HG03025 (cell line): ENCODE measurements at regions not wholly inside any gene's neighbourhood (a gene's known extent, or its start where the extent isn't known, plus 50 kb on each side); places are given as distances from the start of the nearest gene placed in this dataset.
"Not testable (repeated sequence)": the region's sequence is repeated elsewhere in the genome, so short reads cannot be mapped to it uniquely, and the experiment has no call there.

Experiments
- ATAC-seq: cut with Tn5 transposase; IDR thresholded peaks from one replicate; pipeline ENCODE4 v1.9.1; 2021; ENCODE audit warnings: mild to moderate bottlenecking, moderate library complexity; ENCODE audit not compliant: unreplicated experiment, low FRiP score

DNA sequence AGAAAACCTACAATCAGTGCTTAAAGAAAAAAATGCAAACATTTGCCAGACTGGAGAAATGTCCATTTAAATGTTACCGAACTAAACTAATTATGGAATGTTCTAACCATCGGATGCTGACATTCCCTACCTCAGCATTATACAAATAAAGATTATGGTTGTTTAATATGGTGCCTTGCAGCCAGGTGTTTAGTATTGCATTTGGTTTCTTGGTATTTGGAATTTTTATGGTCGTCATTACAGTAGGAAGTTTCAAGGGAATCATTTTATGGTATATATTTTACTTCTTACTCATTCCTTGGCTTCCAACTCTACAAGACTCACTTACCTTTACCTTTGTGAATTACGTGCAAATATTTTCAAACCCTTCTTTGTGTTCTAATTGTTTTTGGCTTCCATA, 103.1 kb upstream of the PNPLA4 start:
- no peak for ATAC-seq

DNA sequence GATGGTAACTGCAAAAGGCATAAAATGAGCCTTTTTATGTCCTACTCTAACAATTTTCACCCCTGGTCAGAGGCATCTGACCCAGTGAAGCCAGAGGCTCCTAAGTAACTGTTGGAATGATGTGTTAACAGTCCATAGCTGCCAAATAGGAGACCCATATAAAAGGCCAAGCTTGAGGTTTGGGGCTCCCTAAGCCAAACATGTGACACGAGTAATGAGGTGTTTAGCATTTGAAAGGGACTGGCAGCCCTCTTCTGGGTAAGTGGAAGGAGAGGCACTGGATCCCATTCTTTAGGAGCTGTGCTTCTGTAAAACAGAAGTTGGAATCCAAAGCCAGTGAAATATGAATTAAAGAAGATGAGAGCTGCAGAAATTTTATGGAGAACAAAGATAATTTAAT, 100.6 kb upstream of the PNPLA4 start:
- ATAC-seq = no peak

DNA sequence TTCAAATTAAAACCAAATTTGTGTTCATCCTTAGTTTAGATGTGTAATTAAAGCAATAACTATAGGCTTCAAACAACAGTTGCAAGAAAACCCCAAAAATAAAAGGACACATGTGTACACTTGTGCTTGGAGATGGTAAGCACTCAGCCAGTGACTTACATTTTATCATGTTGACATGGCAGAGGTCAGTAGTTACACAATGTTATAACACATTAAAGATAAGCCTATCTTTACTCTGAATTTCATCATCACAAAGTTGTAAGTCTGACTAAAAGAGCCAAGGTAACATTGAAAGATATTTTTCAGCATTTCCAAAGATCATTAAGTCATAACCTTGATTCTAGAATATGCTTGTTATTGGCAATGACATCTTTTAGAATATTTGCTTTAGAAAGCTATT, 98.5 kb upstream of the PNPLA4 start:
- ATAC-seq = no peak

DNA sequence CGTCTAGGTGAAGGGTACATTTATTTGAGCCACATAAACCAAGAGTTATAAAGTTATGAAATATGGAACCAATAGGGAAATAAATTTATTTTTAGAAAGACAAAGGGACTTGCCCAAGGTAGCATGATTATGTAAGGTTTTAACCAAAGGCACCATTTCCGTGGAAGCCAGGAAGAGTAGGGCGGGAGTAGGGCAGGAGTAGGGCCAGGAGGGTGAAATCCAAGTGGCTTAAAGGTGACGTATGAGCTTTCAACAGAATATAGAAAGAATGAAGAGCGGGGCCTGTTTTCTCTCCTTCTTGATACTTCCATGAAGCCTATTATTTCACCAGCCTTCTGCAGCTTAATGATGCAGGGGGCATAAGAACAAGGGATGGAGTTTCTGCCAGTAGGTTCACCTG, 91.7 kb upstream of the PNPLA4 start:
- no peak for ATAC-seq

DNA sequence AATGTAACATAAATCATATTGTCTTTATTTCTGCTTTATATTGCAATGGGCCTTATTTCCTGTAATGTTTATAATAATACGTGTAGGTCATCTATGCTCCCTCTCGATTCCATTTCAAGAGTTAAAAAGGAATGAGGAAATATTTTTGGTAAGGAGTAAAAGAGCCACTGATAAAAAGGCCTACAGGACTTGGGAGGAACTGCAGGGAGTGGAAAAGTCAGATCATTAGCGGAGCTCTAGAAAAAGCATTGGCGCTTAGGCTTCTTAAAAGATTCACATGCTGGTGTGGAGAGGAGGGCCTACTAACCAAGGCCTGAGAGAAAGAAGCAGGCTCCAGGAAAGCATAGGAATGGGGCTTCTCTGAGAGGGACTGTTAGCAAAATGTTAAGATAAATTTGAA, 82.9 kb upstream of the PNPLA4 start:
- ATAC-seq = no peak

DNA sequence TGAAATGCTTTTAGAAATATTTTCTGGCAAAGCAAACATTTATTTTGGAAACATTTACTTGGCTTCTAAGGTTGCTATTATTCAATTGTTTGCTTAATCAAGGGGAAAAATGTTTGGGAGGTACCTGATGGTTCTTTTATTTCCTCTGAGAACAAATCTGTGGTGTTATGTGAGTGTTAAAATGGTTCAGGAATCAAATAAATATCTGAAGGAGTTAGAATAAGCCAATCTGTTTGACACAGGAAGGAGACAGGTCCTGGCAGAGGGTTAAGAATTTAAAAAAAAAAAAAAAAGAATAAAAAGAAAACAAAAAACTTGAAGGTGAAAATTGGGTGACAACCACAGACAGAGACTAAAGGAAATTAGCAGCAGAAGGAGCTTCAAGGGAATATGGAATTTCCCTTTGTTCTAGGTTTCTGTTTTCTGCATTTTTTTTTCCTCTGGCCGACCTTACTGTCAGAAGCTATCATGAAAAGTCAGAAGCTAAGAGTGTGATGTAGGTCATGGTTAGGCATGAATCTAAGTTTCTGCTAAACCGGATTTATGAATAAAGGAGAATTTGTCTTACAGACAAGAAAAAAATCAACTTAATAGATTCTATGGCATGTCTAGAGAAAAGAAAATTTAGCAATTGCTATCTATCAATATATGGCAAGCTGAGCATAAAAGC, 78.6 kb upstream of the PNPLA4 start:
- no peak for ATAC-seq

DNA sequence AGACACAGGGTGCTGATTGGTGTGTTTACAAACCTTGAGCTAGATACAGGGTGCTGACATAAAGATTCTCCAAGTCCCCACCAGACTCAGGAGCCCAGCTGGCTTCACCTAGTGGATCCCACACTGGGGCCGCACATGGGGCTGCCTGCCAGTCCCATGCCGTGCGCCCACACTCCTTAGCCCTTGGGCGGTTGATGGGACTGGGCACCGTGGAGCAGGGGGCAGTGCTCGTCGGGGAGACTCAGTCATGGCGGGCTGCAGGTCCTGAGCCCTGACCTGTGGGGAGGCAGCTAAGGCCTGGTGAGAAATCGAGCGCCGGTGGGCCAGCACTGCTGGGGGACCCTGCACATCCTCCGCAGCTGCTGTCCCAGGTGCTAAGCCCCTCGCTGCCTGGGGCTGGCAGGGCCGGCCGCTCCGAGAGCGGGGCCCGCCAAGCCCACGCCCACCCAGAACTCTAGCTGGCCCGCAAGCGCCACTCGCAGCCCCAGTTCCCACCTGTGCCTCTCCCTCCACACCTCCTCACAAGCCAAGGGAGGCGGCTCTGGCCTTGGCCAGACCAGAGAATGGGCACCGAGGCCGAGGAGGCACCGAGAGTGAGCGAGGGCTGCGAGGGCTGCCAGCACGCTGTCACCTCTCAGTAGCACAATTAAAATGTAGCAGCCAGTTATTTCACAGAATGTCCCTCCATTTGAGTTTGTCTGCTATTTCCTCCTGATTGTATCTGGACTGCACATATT, 76.1 kb upstream of the PNPLA4 start:
- no peak for ATAC-seq

DNA sequence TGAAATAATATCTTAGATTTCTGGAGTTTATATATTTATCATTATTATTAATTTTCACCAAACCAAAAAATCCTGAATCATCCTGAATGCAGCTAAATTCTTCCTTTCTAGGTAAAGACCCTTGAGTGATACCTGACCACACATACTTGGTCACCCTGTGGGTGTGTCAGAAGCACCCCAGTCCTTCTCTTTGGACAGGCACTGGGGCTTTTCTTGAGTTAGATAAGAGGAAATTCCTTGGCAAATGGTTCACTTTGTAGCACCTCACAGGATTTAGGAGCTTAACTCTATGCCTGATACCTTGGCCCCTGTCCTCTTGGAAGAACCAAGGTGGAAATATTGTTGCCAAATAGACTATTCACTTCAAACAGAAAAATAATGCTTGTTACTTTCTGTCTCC, 69.6 kb upstream of the PNPLA4 start:
- no peak for ATAC-seq

DNA sequence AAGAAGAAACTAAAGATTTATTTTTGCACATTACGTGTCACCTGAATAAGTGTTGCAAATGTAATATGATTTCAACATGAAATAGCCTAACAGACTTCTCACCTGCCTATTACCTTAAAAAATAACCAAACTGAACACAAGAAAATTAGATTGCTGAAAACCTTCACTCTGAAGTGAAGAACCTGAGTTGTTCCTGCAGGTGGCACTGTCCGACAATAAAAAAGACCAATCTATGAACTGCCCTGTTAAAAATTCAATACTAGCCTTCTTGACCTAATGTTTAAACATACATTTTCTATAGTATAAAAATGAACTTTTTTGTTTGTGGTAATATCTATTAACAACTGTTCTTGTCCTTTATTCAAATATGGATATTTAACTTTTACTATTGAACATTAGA, 69.2 kb upstream of the PNPLA4 start:
- ATAC-seq = no peak

DNA sequence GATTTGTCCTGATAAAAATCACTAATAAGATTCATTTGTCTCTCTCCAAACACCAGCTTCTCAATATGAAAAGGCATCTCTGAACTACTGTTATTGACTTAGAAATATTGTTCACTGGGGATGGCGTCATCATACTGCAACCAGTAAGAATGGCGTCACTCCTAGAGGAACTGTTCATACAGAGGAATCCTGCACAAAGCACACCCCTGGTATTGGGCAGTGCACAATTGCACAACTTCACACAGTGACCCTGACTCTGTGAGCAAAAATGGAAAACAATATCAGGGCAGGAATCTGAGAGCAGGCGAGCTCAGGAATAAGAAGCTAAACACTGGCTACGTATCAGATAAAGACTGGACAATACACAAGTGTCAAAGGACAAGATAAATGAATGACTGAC, 66.7 kb upstream of the PNPLA4 start:
- no peak for ATAC-seq

DNA sequence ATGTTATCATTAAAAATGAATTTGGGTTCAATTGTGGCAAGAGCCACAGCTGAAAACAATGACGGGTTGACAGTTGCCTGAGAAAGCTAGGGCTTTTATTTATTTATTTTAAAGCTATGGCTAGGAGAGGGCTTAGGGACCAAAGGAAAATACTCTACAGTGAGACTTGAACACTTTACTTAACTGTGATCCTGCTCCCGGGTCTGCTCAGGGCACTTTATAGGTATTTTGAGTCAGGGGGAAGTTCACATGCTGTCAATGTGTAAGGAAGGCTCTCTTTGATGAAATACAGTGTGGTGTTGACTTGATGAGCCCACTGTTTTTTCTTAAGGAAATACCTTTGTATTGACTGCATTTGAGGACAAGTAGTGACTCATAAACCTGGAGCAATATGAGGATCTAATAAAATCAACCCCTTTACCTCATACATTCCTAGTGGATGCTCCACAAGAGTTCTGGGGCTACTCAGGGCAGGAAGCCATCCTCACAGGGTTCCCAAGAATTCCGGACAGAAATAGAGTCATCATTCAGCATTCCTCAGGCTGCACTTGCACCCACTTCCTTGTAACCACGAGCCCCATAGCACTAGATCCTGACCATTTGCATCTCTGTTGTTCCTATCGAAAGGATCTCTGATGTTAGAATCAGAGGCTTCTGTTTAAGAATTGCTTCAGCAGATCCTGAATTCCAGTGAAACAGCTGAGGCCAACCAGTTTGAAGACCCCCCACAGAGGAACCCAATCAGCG, 61.0 kb upstream of the PNPLA4 start:
- ATAC-seq = not testable (repeated sequence)

DNA sequence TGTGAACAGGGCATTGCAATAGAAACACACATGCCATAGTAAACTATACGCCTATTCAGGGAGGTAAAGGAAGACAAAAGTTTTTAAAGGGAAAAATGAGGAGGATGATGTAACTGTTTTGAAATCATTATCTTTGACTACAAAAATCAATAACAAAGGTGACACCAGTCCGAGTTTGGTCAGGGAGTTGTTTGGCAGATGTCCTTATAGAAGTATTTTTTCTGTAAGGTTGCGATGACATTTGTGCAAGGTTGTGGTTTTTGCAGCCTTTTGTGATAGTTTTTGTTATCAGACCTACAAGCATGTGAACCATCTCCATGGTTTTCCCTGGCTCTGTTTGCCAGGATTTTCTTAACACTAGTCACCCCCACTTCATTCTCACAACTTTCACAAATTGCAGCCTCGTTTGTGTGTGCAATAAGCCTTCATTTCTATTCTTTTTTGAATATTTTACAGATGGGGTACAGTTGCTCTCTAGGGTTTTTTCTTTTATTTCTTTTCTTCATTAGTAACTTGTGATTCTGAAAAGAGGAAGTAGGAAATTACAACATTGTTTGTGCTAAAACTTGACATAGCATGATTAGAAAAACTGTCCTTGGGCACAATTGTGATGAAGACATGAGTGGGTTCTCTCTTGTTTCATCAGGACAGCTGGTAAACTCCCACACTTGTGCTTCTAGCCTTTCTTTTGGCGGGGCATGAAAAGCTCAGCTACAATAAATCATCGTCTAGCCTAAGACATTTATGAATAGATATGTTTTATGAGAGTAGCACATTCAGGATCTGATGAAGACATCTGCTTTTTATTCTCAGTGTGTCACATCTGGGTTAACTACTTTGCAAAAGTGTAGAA, 60.2 kb upstream of the PNPLA4 start:
- ATAC-seq = peak; percentile 49

DNA sequence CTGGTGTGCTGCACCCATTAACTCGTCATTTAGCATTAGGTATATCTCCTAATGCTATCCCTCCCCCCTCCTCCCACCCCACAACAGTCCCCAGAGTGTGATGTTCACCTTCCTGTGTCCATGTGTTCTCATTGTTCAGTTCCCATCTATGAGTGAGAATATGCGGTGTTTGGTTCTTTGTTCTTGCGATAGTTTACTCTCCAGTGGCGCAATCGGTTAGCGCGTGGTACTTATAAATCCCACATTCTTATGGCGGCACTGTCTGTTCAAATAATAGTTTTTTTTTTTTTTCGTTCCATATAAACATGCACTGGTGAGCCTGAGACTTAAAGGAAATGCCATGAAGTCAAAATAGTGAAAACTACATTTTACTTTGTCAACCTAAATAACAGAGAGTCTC, 59.5 kb upstream of the PNPLA4 start:
- not testable (repeated sequence) for ATAC-seq

DNA sequence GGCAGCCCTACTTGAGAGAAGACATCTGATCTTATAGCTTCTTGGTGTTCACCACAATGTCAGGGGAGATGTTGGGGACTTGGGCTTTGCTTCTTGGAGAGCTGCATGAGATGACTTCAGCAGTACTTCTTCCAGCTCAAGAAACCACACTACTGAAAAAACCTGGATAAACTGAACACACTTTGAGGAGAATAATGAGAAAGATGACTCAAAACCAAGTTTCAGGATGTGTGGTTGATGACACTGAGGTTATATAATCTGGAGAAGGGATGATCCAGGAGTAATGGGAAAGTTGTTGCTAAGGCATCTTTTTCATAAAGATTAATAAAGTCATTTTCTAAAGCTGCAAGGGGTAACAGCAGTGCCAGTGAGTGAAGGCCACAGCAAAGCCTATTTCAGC, 58.4 kb upstream of the PNPLA4 start:
- no peak for ATAC-seq

DNA sequence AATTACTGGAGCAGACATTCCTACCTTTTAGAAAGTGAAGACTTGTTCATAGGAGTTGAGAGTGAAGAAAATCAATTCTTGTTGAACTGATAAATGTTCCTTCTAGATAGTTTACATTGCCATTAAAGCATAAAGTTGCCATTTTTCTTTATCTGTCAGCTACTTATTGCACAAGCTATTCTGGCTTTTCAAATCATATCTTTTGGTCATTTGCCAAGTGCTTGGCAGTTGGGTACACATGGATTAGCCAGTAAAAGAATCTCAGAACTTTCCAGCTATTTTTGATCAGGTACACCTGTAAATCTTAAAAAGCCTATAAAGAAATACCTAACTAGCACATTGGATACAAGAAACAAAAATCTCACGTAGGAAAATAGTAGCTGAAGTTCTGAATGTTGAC, 56.4 kb upstream of the PNPLA4 start:
- no peak for ATAC-seq
